K562 (cell line): ENCODE measurements at regions not wholly inside any gene's neighbourhood (a gene's known extent, or its start where the extent isn't known, plus 50 kb on each side); places are given as distances from the start of the nearest gene placed in this dataset.

Experiments
- ATAC-seq: fragments of 200-7000 bp; cut with Tn5 transposase; 3 replicates; pipeline ENCODE4 v1.9.1; 2020; ENCODE audit warnings: moderate library complexity
- BruUV-seq: library from RNA; stranded (reverse); fragments of 400-500 nt; replicated peaks from 2 replicates; lab custom pipeline; 2021; lab: Mats Ljungman, UMichigan
- CTCF ChIA-PET: fragments of 300-600 bp; formaldehyde crosslinking; extraction: SDS; loops from one replicate; lab custom pipeline; 2021; ENCODE audit warnings: low intra/inter-chr PET ratio; lab: Yijun Ruan, JAX
- POLR2A ChIA-PET: fragments of 300-600, 350-650 bp; sonication (Branson Sonifier 250); formaldehyde crosslinking; extraction: SDS; loops from one replicate; lab custom pipeline; 2021; ENCODE audit warnings: antibody characterized with exemption, inconsistent platforms; lab: Yijun Ruan, JAX
- DNase-seq, 4 experiments: peaks; one replicate each; pipeline versions ENCODE4 v3.0.0 to v3.0.0-alpha.2; 2011 to 2018; ENCODE audit warnings: low spot score in 3 of 4, mixed read lengths in 3 of 4; ENCODE audit errors: extremely low read depth in 1 of 4
- FAIRE-seq: peaks from 2 replicates; lab custom pipeline; 2011; peaks lifted over from hg19 to GRCh38; lab: Jason Lieb, UNC
- H2AFZ ChIP-seq: 2 replicates; pipeline ENCODE4 v1.6.0; 2011; ENCODE audit warnings: low read depth, low read length, control low read depth, inconsistent platforms
- H3K27ac ChIP-seq: fragments of 200-600 bp; 3 replicates; pipeline ENCODE4 v1.8.0; 2011; ENCODE audit warnings: low read depth, mild to moderate bottlenecking, control low read depth, inconsistent platforms, low read length, moderate library complexity, mixed read lengths; ENCODE audit errors: extremely low read depth
- H3K27me3 ChIP-seq, 2 experiments: fragments of 300-600 bp in 1 of 2; 2 replicates in 1 of 2; 3 replicates in 1 of 2; pipeline versions ENCODE4 v1.6.0 to v1.8.0; 2011; ENCODE audit warnings: inconsistent platforms in 2 of 2, low read length in 2 of 2, mild to moderate bottlenecking in 1 of 2, mixed read lengths in 1 of 2, moderate library complexity in 1 of 2; ENCODE audit not compliant: control insufficient read depth in 2 of 2, insufficient read depth in 2 of 2
- H3K36me3 ChIP-seq: fragments of 300-600 bp; 3 replicates; pipeline ENCODE4 v1.8.0; 2011; ENCODE audit warnings: mild to moderate bottlenecking, low read length, inconsistent platforms; ENCODE audit not compliant: control insufficient read depth, insufficient read depth
- H3K4me1 ChIP-seq, 2 experiments: fragments of 200-600 bp in 1 of 2; replicated peaks in 1 of 2; 2 replicates in 1 of 2; 3 replicates in 1 of 2; pipeline versions ENCODE4 v1.5.1 to v1.8.0; 2011; ENCODE audit warnings: inconsistent platforms in 2 of 2, low read length in 2 of 2, mild to moderate bottlenecking in 1 of 2, mixed read lengths in 1 of 2, moderate library complexity in 1 of 2; ENCODE audit not compliant: control insufficient read depth in 2 of 2, insufficient read depth in 2 of 2
- H3K4me2 ChIP-seq: 2 replicates; pipeline ENCODE4 v1.6.1; 2011; ENCODE audit warnings: low read length, control low read depth, inconsistent platforms, mixed read lengths; ENCODE audit not compliant: insufficient read depth
- H3K4me3 ChIP-seq: fragments of 200-600 bp; sonication (generic), shearing (Covaris generic); 2 replicates; pipeline ENCODE4 v1.5.1; 2016; ENCODE audit warnings: control low read depth, inconsistent platforms
- H3K79me2 ChIP-seq: fragments of 200-600 bp; 3 replicates; pipeline ENCODE4 v1.8.0; 2011; ENCODE audit warnings: low read length, inconsistent platforms; ENCODE audit not compliant: control insufficient read depth, insufficient read depth
- H3K9ac ChIP-seq, 2 experiments: 2 replicates each; pipeline versions ENCODE4 v1.6.0 to v1.6.1; 2011; ENCODE audit warnings: low read depth in 2 of 2, low read length in 2 of 2, control low read depth in 1 of 2, inconsistent platforms in 1 of 2, mild to moderate bottlenecking in 1 of 2, mixed read lengths in 1 of 2; ENCODE audit not compliant: insufficient read depth in 1 of 2
- H3K9me1 ChIP-seq: one replicate; pipeline ENCODE4 v1.6.0; 2011; ENCODE audit warnings: inconsistent platforms, mild to moderate bottlenecking, low read length, moderate library complexity; ENCODE audit not compliant: control insufficient read depth, insufficient read depth
- H3K9me3 ChIP-seq: replicated peaks from 2 replicates; pipeline ENCODE4 v1.5.1; 2011; ENCODE audit warnings: low read depth, low read length, inconsistent platforms; ENCODE audit not compliant: control insufficient read depth, insufficient read depth
- H4K20me1 ChIP-seq: replicated peaks from 2 replicates; pipeline ENCODE4 v1.6.1; 2011; ENCODE audit warnings: low read length, inconsistent platforms, mixed read lengths; ENCODE audit not compliant: control insufficient read depth, insufficient read depth
- ADNP ChIP-seq: fragments of 200-800 bp; sonication (Bioruptor generic); IDR thresholded peaks from 2 replicates; pipeline ENCODE4 v1.6.1; 2016; ENCODE audit warnings: missing genetic modification characterization, missing compliant biosample characterization
- CBX8 ChIP-seq: fragments of 200-600 bp; sonication (generic); IDR thresholded peaks from 2 replicates; pipeline ENCODE4 v1.6.1; 2012; ENCODE audit warnings: borderline replicate concordance, mixed run types, low read depth, mild to moderate bottlenecking, moderate library complexity, mixed read lengths, low read length, control low read depth, inconsistent platforms; ENCODE audit not compliant: poor library complexity, severe bottlenecking; ENCODE audit errors: extremely low read depth
- CCAR2 ChIP-seq: fragments of 200-400 bp; formaldehyde crosslinking; IDR thresholded peaks from 2 replicates; pipeline ENCODE4 v1.6.1; 2017; ENCODE audit warnings: mild to moderate bottlenecking, low read depth, low read length
- E2F1 ChIP-seq: sonication (generic); formaldehyde crosslinking; IDR thresholded peaks from 2 replicates; pipeline ENCODE4 v1.8.1; 2023; ENCODE audit warnings: mild to moderate bottlenecking, missing genetic modification reagents, moderate library complexity
- MECOM ChIP-seq: fragments of 250-450 bp; sonication (Bioruptor Pico); IDR thresholded peaks from 2 replicates; pipeline ENCODE4 v1.8.0; 2022; ENCODE audit warnings: inconsistent platforms
- MGA ChIP-seq: fragments of 450-650 bp; IDR thresholded peaks from 2 replicates; pipeline ENCODE4 v1.6.1; 2016; ENCODE audit warnings: mild to moderate bottlenecking, moderate library complexity
- SIRT6 ChIP-seq: IDR thresholded peaks from one replicate; pipeline ENCODE4 v1.6.1; 2012; ENCODE audit warnings: low read depth, mild to moderate bottlenecking, control low read depth, inconsistent platforms, low read length, moderate library complexity
- TAF15 ChIP-seq: fragments of 200-400 bp; formaldehyde crosslinking; IDR thresholded peaks from 2 replicates; pipeline ENCODE4 v1.6.1; 2017; ENCODE audit warnings: mild to moderate bottlenecking, low read depth, low read length, moderate library complexity
- ZNF764 ChIP-seq: fragments of 250-450 bp; sonication (Bioruptor Pico); IDR thresholded peaks from 2 replicates; pipeline ENCODE4 v1.4.0; 2020; ENCODE audit warnings: low read depth, mild to moderate bottlenecking, moderate library complexity
- ZSCAN32 ChIP-seq: fragments of 450-650 bp; formaldehyde crosslinking; IDR thresholded peaks from 2 replicates; pipeline ENCODE4 v1.4.0; 2020; ENCODE audit warnings: mild to moderate bottlenecking, moderate library complexity
- WGBS: fragments of 100-300 bp; shearing (Covaris generic); methylation state at CpG from one replicate; pipeline ENCODE4 v1.1.6; 2016; ENCODE audit warnings: low coverage, mixed read lengths; ENCODE audit not compliant: insufficient coverage; ENCODE audit errors: missing lambda C conversion rate; 5-methylcytosine and 5-hydroxymethylcytosine counted together
- in situ Hi-C: fragments of 300-500 bp; cut with MboI; formaldehyde crosslinking; loops from 4 replicates; pipeline ENCODE4 v1.15.0; 2018; ENCODE audit warnings: inconsistent platforms, mixed read lengths
- intact Hi-C: fragments of 100-400 bp; cut with micrococcal nuclease; formaldehyde crosslinking; loops from 2 replicates; pipeline ENCODE4 v1.14.2; 2022

DNA sequence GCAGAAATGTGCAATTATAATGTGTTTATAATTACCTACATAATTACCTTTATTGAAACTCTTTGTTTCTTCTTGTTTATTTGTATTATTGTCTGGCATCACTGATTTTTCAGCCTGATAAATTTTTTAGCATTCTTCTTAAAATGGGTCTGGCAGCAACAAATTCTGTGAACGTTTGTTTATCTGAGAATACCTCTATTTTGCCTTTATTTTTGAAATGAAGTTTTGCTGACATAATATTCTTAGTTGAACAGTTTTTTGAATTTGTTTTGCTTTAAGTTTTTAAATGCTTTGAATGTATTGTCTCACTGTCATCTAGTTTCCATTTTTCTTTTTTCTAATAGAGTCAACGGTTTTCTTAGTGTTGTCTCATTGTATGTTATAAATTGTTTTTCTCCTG, 1152.0 kb upstream of the CDH2 start:
- H3K36me3 ChIP-seq = no peaks in the 10 kb centered on the region
- BruUV-seq = no TSS peak
- ChIA-PET POLR2A (no interaction called here), CTCF (no interaction called here)
- 2% methylated on average over 2 of the region's 2 CpGs for WGBS
- H3K27me3 ChIP-seq = no peaks in the 10 kb centered on the region
- H4K20me1 ChIP-seq = no peaks in the 10 kb centered on the region
- in situ Hi-C loops (no loop called here), intact Hi-C loops (no loop called here)
- no peak for FAIRE-seq
- H3K4me1 ChIP-seq = no peaks in the 10 kb centered on the region
- no peaks in the 10 kb centered on the region; the same call in 1 of the 2 replicates for H3K9me3 ChIP-seq
- H3K27ac ChIP-seq = no peak overlapping the region
- no peaks in the 10 kb centered on the region for H3K79me2 ChIP-seq
- H3K4me2 ChIP-seq = no peak overlapping the region
- H2AFZ ChIP-seq = no peak overlapping the region
- no peak overlapping the region for H3K9ac ChIP-seq
- H3K4me3 ChIP-seq = no peak overlapping the region
- no peak for ATAC-seq
- DNase-seq = no peak
- H3K9me1 ChIP-seq = no peaks in the 10 kb centered on the region
- TF ChIP-seq MGA = no peak
- TF ChIP-seq TAF15 = no peak
- TF ChIP-seq ZNF764 (CRISPR knock-in tag) = no peak
- no peak for TF ChIP-seq CCAR2
- no peak for TF ChIP-seq CBX8
- no peak for TF ChIP-seq MECOM (CRISPR knock-in tag)
- TF ChIP-seq ADNP (tag) = no peak
- TF ChIP-seq SIRT6 = no peak
- TF ChIP-seq ZSCAN32 (CRISPR knock-in tag) = no peak
- TF ChIP-seq E2F1 = no peak
